ENCODE measurements at regions not wholly inside any gene's neighbourhood (a gene's known extent, or its start where the extent isn't known, plus 50 kb on each side); places are given as distances from the start of the nearest gene placed in this dataset.

GRCh38 chr21:36540700-36541099, 60.8 kb upstream of the CLDN14 start:
- Histone ChIP-seq H3K27me3 (ENCODE audit: control insufficient read depth in 2 of 2, insufficient read depth in 2 of 2, low read length in 2 of 2) (peaks cover 18 to 24% of the 10 kb centered on the region in 2 donors), H3K36me3 (replicated peaks in 1 of 2; ENCODE audit: control insufficient read depth in 1 of 2, insufficient read depth in 2 of 2, low read length in 2 of 2) (no peaks in the 10 kb centered on the region), H3K27ac (ENCODE audit: low read depth in 1 of 2, low read length in 2 of 2) (no peak overlapping the region), H2AFZ (ENCODE audit: insufficient read depth, low read depth, low read length, poor library complexity, severe bottlenecking) (no peak overlapping the region), H3K4me1 (ENCODE audit: control insufficient read depth in 1 of 2, insufficient read depth in 2 of 2, low read length in 2 of 2) (no peaks in the 10 kb centered on the region), H4K20me1 (ENCODE audit: insufficient read depth, low read length) (no peaks in the 10 kb centered on the region), H3K4me3 (replicated peaks in 1 of 3; ENCODE audit: low read depth in 2 of 3, low read length in 3 of 3) (no peak overlapping the region), H3K4me2 (replicated peaks; ENCODE audit: extremely low read depth, low read length, poor library complexity, severe bottlenecking) (no peak overlapping the region), H3K9me3 (replicated peaks in 1 of 2; ENCODE audit: control insufficient read depth in 1 of 2, insufficient read depth in 1 of 2, low read length in 2 of 2) (no peaks in the 10 kb centered on the region), H3K9ac (ENCODE audit: insufficient read depth, low read length, poor library complexity, severe bottlenecking) (no peak overlapping the region), H3K79me2 (ENCODE audit: insufficient read depth, low read length) (no peaks in the 10 kb centered on the region)
- DNase-seq: no peak
- Mint-ChIP-seq H3K36me3 (no peaks in the 10 kb centered on the region), H3K27me3 (ENCODE audit: low read depth in 3 of 3) (peaks cover 19 to 26% (median 25%) of the 10 kb centered on the region in 3 donors), H3K4me3 (no peak overlapping the region), H3K9me3 (no peaks in the 10 kb centered on the region), H3K4me1 (no peaks in the 10 kb centered on the region), H3K27ac (no peak overlapping the region)
- intact Hi-C loops (cut with micrococcal nuclease): no loop called here
- TF ChIP-seq CTCF (IDR thresholded peaks at IDR 0.05): no peak

- Mint-ChIP-seq H3K27ac (no peak overlapping the region), H3K4me3 (peak overlapping the region in 1 of 2 donors; percentile 73), H3K4me1 (no peaks in the 10 kb centered on the region), H3K36me3 (no peaks in the 10 kb centered on the region), H3K27me3 (ENCODE audit: low read depth in 3 of 3) (peaks cover 19 to 34% (median 25%) of the 10 kb centered on the region in 3 donors), H3K9me3 (no peaks in the 10 kb centered on the region)
- no peaks in the 10 kb centered on the region for H3K4me1 ChIP-seq (ENCODE audit: control insufficient read depth in 1 of 2, insufficient read depth in 2 of 2, low read length in 2 of 2)
- no peak for TF ChIP-seq CTCF (IDR thresholded peaks at IDR 0.05)
- no peak overlapping the region for H2AFZ ChIP-seq (ENCODE audit: insufficient read depth, low read depth, low read length, poor library complexity, severe bottlenecking)
- intact Hi-C loops (cut with micrococcal nuclease): no loop called here
- no peak overlapping the region for H3K4me2 ChIP-seq (replicated peaks; ENCODE audit: extremely low read depth, low read length, poor library complexity, severe bottlenecking)
- H3K36me3 ChIP-seq (replicated peaks in 1 of 2; ENCODE audit: control insufficient read depth in 1 of 2, insufficient read depth in 2 of 2, low read length in 2 of 2): no peaks in the 10 kb centered on the region
- peaks cover 18 to 24% of the 10 kb centered on the region in 2 donors for H3K27me3 ChIP-seq (ENCODE audit: control insufficient read depth in 2 of 2, insufficient read depth in 2 of 2, low read length in 2 of 2)
- H3K4me3 ChIP-seq (replicated peaks in 1 of 3; ENCODE audit: low read depth in 2 of 3, low read length in 3 of 3): no peak overlapping the region
- no peak overlapping the region for H3K9ac ChIP-seq (ENCODE audit: insufficient read depth, low read length, poor library complexity, severe bottlenecking)
- no peak overlapping the region for H3K27ac ChIP-seq (ENCODE audit: low read depth in 1 of 2, low read length in 2 of 2)
- no peaks in the 10 kb centered on the region for H4K20me1 ChIP-seq (ENCODE audit: insufficient read depth, low read length)
- 93% methylated on average over 3 of the region's 6 CpGs for WGBS (ENCODE audit: insufficient coverage)
- no peaks in the 10 kb centered on the region for H3K9me3 ChIP-seq (replicated peaks in 1 of 2; ENCODE audit: control insufficient read depth in 1 of 2, insufficient read depth in 1 of 2, low read length in 2 of 2)
- no peak for DNase-seq
- no peaks in the 10 kb centered on the region for H3K79me2 ChIP-seq (ENCODE audit: insufficient read depth, low read length)
Observed at GRCh38 chr21:36541721-36542139, 61.8 kb upstream of the CLDN14 start.

Measured in CD14-positive monocyte (primary cell).